ENCODE measurements at regions not wholly inside any gene's neighbourhood (a gene's known extent, or its start where the extent isn't known, plus 50 kb on each side); places are given as distances from the start of the nearest gene placed in this dataset.

DNA sequence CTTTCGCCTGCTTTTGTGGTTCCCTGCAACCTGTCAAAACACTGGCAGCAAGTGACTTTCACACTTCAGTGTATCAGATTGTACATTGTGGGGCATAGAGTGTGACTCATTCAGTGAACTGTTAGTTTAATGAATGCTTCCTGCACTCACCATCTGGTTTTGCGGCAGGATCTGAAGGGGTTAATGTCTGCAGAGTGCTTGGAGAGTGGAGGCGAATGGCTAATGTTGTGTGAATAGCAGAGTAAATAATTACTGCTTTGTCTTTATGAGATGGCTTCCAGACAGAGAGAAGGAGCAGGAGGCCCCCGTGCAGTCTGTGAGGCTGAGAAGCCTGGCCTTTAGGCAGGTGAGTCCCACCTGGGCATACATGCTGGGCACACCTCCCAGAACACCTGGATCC lies 454.3 kb upstream of the KIRREL3 start:
- Histone ChIP-seq H2BK20ac (ENCODE audit: low read depth, low read length) (no peak overlapping the region), H3K4me2 (ENCODE audit: low read depth, low read length) (no peak overlapping the region), H3K9me3 (ENCODE audit: control insufficient read depth, insufficient read depth, low read length) (no peaks in the 10 kb centered on the region), H3K23ac (ENCODE audit: low read depth, low read length) (no peak overlapping the region), H2BK120ac (ENCODE audit: low read depth, low read length) (no peak overlapping the region), H3K79me1 (ENCODE audit: low read depth in 1 of 2, low read length in 2 of 2) (no peaks in the 10 kb centered on the region), H3K18ac (ENCODE audit: low read depth, low read length) (no peak overlapping the region), H3K27ac (ENCODE audit: insufficient read depth, low read length) (no peak overlapping the region), H2BK15ac (ENCODE audit: low read depth, low read length) (no peak overlapping the region), H2AK5ac (ENCODE audit: low read depth, low read length) (no peak overlapping the region), H3K4me3 (ENCODE audit: insufficient read depth, low read depth, low read length) (no peak overlapping the region), H4K8ac (ENCODE audit: low read depth in 2 of 2, low read length in 2 of 2) (no peak overlapping the region), H4K20me1 (ENCODE audit: insufficient read depth, low read length) (no peaks in the 10 kb centered on the region), H2AFZ (replicated peaks; ENCODE audit: low read length, poor library complexity) (no peak overlapping the region), H4K91ac (ENCODE audit: insufficient read depth, low read depth, low read length) (no peak overlapping the region), H3K9me1 (ENCODE audit: insufficient read depth, low read length) (no peaks in the 10 kb centered on the region), H3K36me3 (ENCODE audit: control insufficient read depth, insufficient read depth, low read length) (no peaks in the 10 kb centered on the region), H3K9ac (ENCODE audit: low read depth, low read length) (no peak overlapping the region), H4K5ac (ENCODE audit: low read depth, low read length) (no peak overlapping the region), H3K14ac (replicated peaks; ENCODE audit: low read depth, low read length) (no peak overlapping the region), H3K27me3 (ENCODE audit: control insufficient read depth, insufficient read depth, low read length) (no peaks in the 10 kb centered on the region; the same call in none of the 2 replicates), H2AK9ac (replicated peaks; ENCODE audit: low read depth, low read length, poor library complexity) (no peak overlapping the region), H3K4ac (ENCODE audit: low read depth, low read length) (no peak overlapping the region), H3K56ac (ENCODE audit: extremely low read depth, insufficient read depth, low read length) (no peak overlapping the region), H3K4me1 (ENCODE audit: control insufficient read depth, insufficient read depth, low read length) (no peaks in the 10 kb centered on the region), H2BK5ac (ENCODE audit: low read depth, low read length, poor library complexity, severe bottlenecking) (no peak overlapping the region)
- DNase-seq (no peak), ATAC-seq (ENCODE audit: low read depth) (no peak)
- no TSS peak for BruUV-seq (replicated peaks)
- CTCF ChIA-PET: no interaction called here
- POLR2A ChIA-PET (ENCODE audit: unreplicated experiment): no interaction called here
- intact Hi-C loops (cut with micrococcal nuclease): no loop called here
- TF ChIP-seq, protein P1, sequence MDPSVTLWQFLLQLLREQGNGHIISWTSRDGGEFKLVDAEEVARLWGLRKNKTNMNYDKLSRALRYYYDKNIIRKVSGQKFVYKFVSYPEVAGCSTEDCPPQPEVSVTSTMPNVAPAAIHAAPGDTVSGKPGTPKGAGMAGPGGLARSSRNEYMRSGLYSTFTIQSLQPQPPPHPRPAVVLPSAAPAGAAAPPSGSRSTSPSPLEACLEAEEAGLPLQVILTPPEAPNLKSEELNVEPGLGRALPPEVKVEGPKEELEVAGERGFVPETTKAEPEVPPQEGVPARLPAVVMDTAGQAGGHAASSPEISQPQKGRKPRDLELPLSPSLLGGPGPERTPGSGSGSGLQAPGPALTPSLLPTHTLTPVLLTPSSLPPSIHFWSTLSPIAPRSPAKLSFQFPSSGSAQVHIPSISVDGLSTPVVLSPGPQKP (IDR thresholded peaks at IDR 0.05; ENCODE audit: borderline replicate concordance, low read depth, low read length): no peak
- TF ChIP-seq RCOR1 (IDR thresholded peaks at IDR 0.05; ENCODE audit: insufficient replicate concordance, low read length) (no peak), CHD1 (IDR thresholded peaks at IDR 0.05; ENCODE audit: low read depth, low read length) (no peak), RAD21 (IDR thresholded peaks at IDR 0.05; ENCODE audit: low read length) (no peak), MXI1 (IDR thresholded peaks at IDR 0.05; ENCODE audit: borderline replicate concordance, low read depth, low read length) (no peak), MAZ (IDR thresholded peaks at IDR 0.05; ENCODE audit: borderline replicate concordance, low read depth, low read length) (no peak), RFX5 (IDR thresholded peaks at IDR 0.05; ENCODE audit: low read depth, low read length) (no peak), CEBPB (IDR thresholded peaks at IDR 0.05; ENCODE audit: low read depth, low read length) (no peak), BHLHE40 (IDR thresholded peaks at IDR 0.05; ENCODE audit: low read depth, low read length) (no peak), FOS (IDR thresholded peaks at IDR 0.05; ENCODE audit: low read depth, low read length) (no peak), CTCF (conservative IDR thresholded peaks at IDR 0.05; ENCODE audit: low read depth, low read length) (no peak), MAFK (IDR thresholded peaks at IDR 0.05; ENCODE audit: low read depth, low read length) (no peak), SMC3 (IDR thresholded peaks at IDR 0.05; ENCODE audit: low read depth, low read length) (no peak), NFE2L2 (IDR thresholded peaks at IDR 0.05; ENCODE audit: low read depth, low read length) (no peak), POLR2A (IDR thresholded peaks at IDR 0.05; ENCODE audit: low read depth, low read length) (no peak)
- TF ChIP-seq, protein P2, sequence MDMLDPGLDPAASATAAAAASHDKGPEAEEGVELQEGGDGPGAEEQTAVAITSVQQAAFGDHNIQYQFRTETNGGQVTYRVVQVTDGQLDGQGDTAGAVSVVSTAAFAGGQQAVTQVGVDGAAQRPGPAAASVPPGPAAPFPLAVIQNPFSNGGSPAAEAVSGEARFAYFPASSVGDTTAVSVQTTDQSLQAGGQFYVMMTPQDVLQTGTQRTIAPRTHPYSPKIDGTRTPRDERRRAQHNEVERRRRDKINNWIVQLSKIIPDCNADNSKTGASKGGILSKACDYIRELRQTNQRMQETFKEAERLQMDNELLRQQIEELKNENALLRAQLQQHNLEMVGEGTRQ (IDR thresholded peaks at IDR 0.05; ENCODE audit: low read depth, low read length): no peak
- dilution Hi-C loops (cut with HindIII; ENCODE audit: low sequenced_read_pairs, unreplicated experiment): no loop called here
- in situ Hi-C loops (cut with MboI; ENCODE audit: low sequenced_read_pairs): no loop called here
- WGBS, 2 experiments (ENCODE audit: extremely low coverage in 2 of 2, insufficient read length in 1 of 2): no CpG with 5 or more reads among the region's 4 CpGs
